ENCODE measurements at regions not wholly inside any gene's neighbourhood (a gene's known extent, or its start where the extent isn't known, plus 50 kb on each side); places are given as distances from the start of the nearest gene placed in this dataset.

- no peak overlapping the region for H3K4me2 ChIP-seq (ENCODE audit: low read depth, low read length)
- H3K4me3 ChIP-seq (replicated peaks in 1 of 3; ENCODE audit: insufficient read depth in 1 of 3, low read depth in 2 of 3, low read length in 3 of 3): no peak overlapping the region
- peaks cover 8% of the 10 kb centered on the region; the same call in 1 of the 2 replicates for H3K9me3 ChIP-seq (ENCODE audit: low read length)
- no TSS peak for BruUV-seq (replicated peaks)
- in situ Hi-C loops (cut with HindIII; ENCODE audit: extremely low pct_ligation_motif_present, low pct_unique_long_range_greater_than_20kb) (no loop called here), intact Hi-C loops (cut with micrococcal nuclease; ENCODE audit: unreplicated experiment) (no loop called here)
- DNase-seq (ENCODE audit: low spot score) (no peak), ATAC-seq (no peak), FAIRE-seq (no peak)
- H3K27me3 ChIP-seq (ENCODE audit: control insufficient read depth in 1 of 2, insufficient read depth in 2 of 2, low read length in 2 of 2): no peaks in the 10 kb centered on the region
- ChIA-PET CTCF (ENCODE audit: low intra/inter-chr PET ratio, low total read pairs) (no interaction called here), POLR2A (no interaction called here)
- no peaks in the 10 kb centered on the region for H4K20me1 ChIP-seq (ENCODE audit: insufficient read depth, low read length)
- H3K9ac ChIP-seq (ENCODE audit: insufficient read depth, low read depth, low read length): no peak overlapping the region
- no peak overlapping the region for H2AFZ ChIP-seq (ENCODE audit: low read length)
- TF ChIP-seq ZNF34 (CRISPR knock-in tag; IDR thresholded peaks at IDR 0.05; ENCODE audit: borderline replicate concordance) (no peak), THAP11 (CRISPR knock-in tag; IDR thresholded peaks at IDR 0.05) (no peak), STAG1 (CRISPR knock-in tag; IDR thresholded peaks at IDR 0.05) (no peak), ZFX (CRISPR knock-in tag; IDR thresholded peaks at IDR 0.05; ENCODE audit: low read depth) (no peak), ZNF292 (CRISPR knock-in tag; IDR thresholded peaks at IDR 0.05; ENCODE audit: borderline replicate concordance, low read depth) (no peak), GMEB1 (CRISPR knock-in tag; IDR thresholded peaks at IDR 0.05; ENCODE audit: borderline replicate concordance) (no peak), ZNF772 (CRISPR knock-in tag; IDR thresholded peaks at IDR 0.05) (no peak), NCOA1 (CRISPR knock-in tag; IDR thresholded peaks at IDR 0.05) (no peak)
- H3K27ac ChIP-seq (ENCODE audit: extremely low read length, insufficient read depth, low read length): no peak overlapping the region
- H3K36me3 ChIP-seq (replicated peaks in 1 of 2; ENCODE audit: control insufficient read depth in 1 of 2, insufficient read depth in 2 of 2, low read length in 2 of 2): no peaks in the 10 kb centered on the region
- 8% methylated on average over 3 of the region's 3 CpGs for WGBS (ENCODE audit: low lambda C conversion rate)
- H3K4me1 ChIP-seq (ENCODE audit: insufficient read depth, low read length): no peaks in the 10 kb centered on the region
- H3K79me2 ChIP-seq (ENCODE audit: insufficient read depth, low read length): no peaks in the 10 kb centered on the region
Observed at GRCh38 chr16:51255349-51255972, 104.4 kb upstream of the SALL1 start.
